Spleen (tissue), 11 donors: ENCODE measurements at regions not wholly inside any gene's neighbourhood (a gene's known extent, or its start where the extent isn't known, plus 50 kb on each side); places are given as distances from the start of the nearest gene placed in this dataset.
"Not testable (repeated sequence)": the region's sequence is repeated elsewhere in the genome, so short reads cannot be mapped to it uniquely, and the experiment has no call there.

Experiments used
- DNase-seq: peaks from one replicate; pipeline ENCODE4 v3.0.0-alpha.2; 2020
- H3K27ac ChIP-seq, 8 donors: fragments of 200-600 bp; sonication (generic) in 7 of 8; 1 replicate in 4 of 8; 2 replicates in 4 of 8; pipeline versions ENCODE4 v1.5.0 to v1.8.0; 2016 to 2021; ENCODE audit warnings: inconsistent platforms in 4 of 8, mild to moderate bottlenecking in 4 of 8, moderate library complexity in 1 of 8
- H3K27me3 ChIP-seq, 7 donors: fragments of 200-600 bp; sonication (generic) in 6 of 7; replicated peaks in 1 of 7; 1 replicate in 4 of 7; 2 replicates in 3 of 7; pipeline versions ENCODE4 v1.5.0 to v1.8.0; 2016 to 2021; ENCODE audit warnings: inconsistent platforms in 3 of 7, mild to moderate bottlenecking in 1 of 7
- H3K36me3 ChIP-seq, 6 donors: fragments of 200-600 bp; sonication (generic) in 5 of 6; 1 replicate in 4 of 6; 2 replicates in 2 of 6; pipeline versions ENCODE4 v1.5.0 to v1.8.0; 2016 to 2021; ENCODE audit warnings: inconsistent platforms in 2 of 6
- H3K4me1 ChIP-seq, 6 donors: fragments of 200-600 bp; sonication (generic) in 5 of 6; 1 replicate in 3 of 6; 2 replicates in 3 of 6; pipeline versions ENCODE4 v1.5.0 to v1.8.0; 2016 to 2021; ENCODE audit warnings: inconsistent platforms in 3 of 6
- H3K4me3 ChIP-seq, 8 donors: fragments of 200-600 bp; sonication (generic) in 7 of 8; 1 replicate in 4 of 8; 2 replicates in 4 of 8; pipeline versions ENCODE4 v1.5.0 to v1.8.0; 2016 to 2021; ENCODE audit warnings: inconsistent platforms in 4 of 8, mild to moderate bottlenecking in 4 of 8, moderate library complexity in 2 of 8
- H3K9me3 ChIP-seq, 8 donors: fragments of 200-600 bp; sonication (generic) in 7 of 8; 1 replicate in 4 of 8; 2 replicates in 4 of 8; pipeline versions ENCODE4 v1.5.0 to v1.8.0; 2016 to 2021; ENCODE audit warnings: inconsistent platforms in 4 of 8
- CTCF ChIP-seq, 11 experiments: fragments of 200-600 bp in 7 of 11; fragments of 450-650 bp in 4 of 11; sonication (generic) in 4 of 11; IDR thresholded peaks in 8 of 11; conservative IDR thresholded peaks in 3 of 11; 1 replicate in 7 of 11; 2 replicates in 4 of 11; pipeline versions ENCODE4 v1.4.0 to v1.8.0; 2016 to 2021; ENCODE audit warnings: antibody characterized with exemption in 11 of 11, inconsistent platforms in 4 of 11, mild to moderate bottlenecking in 1 of 11
- POLR2A ChIP-seq, 3 donors: fragments of 450-650 bp; IDR thresholded peaks; one replicate each; pipeline ENCODE4 v1.5.1; 2017; ENCODE audit warnings: antibody characterized with exemption in 3 of 3, mild to moderate bottlenecking in 1 of 3
- POLR2AphosphoS5 ChIP-seq, 3 donors: sonication (generic); formaldehyde crosslinking; IDR thresholded peaks; one replicate each; pipeline ENCODE4 v1.5.1; 2017; ENCODE audit warnings: antibody characterized with exemption in 3 of 3
- WGBS, 5 donors: extraction: QIAGEN DNeasy Blood & Tissue Kit in 3 of 5; methylation state at CpG; one replicate each; pipeline versions ENCODE4 v1.1.5 to v1.1.7; 2013 to 2018; 5-methylcytosine and 5-hydroxymethylcytosine counted together
- intact Hi-C: fragments of 100-400 bp; cut with DNase I; formaldehyde crosslinking; loops from one replicate; pipeline ENCODE4 v1.15.0; 2023; ENCODE audit warnings: low total_unique reads
- donor health status: healthy with polysubstance abuse.
- donor health status: DM: no; HTN: no; CAD: no; lungs with moderate emphysema.
- donor health status: DM: no; HTN: no; CAD: no.
- donor health status: Bipolar disorder and iron deficiency.
- donor health status: healthy.
- donor health status: DM: no; HTN: no; CAD: no.
- donor health status: DM: yes; HTN: yes; CAD: no.

- Histone ChIP-seq H3K36me3 (no peaks in the 10 kb centered on the region), H3K27ac (no peak overlapping the region), H3K27me3 (no peaks in the 10 kb centered on the region), H3K4me1 (no peaks in the 10 kb centered on the region), H3K4me3 (no peak overlapping the region), H3K9me3 (no peaks in the 10 kb centered on the region)
- intact Hi-C loops = no loop called here
- 64 to 94% (median 85%) methylated on average over 2 of the region's 2 CpGs for WGBS, 5 donors
- DNase-seq = no peak
- TF ChIP-seq CTCF (IDR thresholded peaks at IDR 0.05 in 8 of 11, conservative IDR thresholded peaks at IDR 0.05 in 3 of 11) = no peak
- no peak for TF ChIP-seq POLR2AphosphoS5 (IDR thresholded peaks at IDR 0.05)
- no peak for TF ChIP-seq POLR2A (IDR thresholded peaks at IDR 0.05)
Measured at GRCh38 chrX:109920868-109921267, 82.0 kb upstream of the TMEM164 start.

DNA sequence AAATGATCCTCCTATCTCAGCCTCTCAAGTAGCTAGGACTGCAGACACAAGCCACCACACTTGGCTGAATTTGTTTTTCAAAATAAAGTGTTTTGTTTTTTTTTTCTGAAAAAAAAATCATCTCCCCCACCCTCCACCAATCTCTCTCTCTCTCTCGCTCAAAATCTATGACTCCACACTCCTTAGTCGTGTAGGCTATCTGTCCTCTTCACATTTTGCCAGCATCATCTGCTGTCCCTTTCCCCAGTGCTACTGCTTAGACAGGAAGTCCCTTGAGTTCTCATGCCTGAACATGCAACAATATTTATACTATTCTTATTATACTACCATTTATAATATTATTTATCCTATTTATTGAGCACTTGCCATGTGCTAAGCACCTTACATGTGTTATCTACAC, 80.7 kb upstream of the TMEM164 start:
- no peaks in the 10 kb centered on the region for H3K27me3 ChIP-seq
- intact Hi-C loops = no loop called here
- no peaks in the 10 kb centered on the region for H3K9me3 ChIP-seq
- no peak overlapping the region for H3K4me3 ChIP-seq
- no peak for DNase-seq
- no peak for TF ChIP-seq POLR2A (IDR thresholded peaks at IDR 0.05)
- no peak for TF ChIP-seq POLR2AphosphoS5 (IDR thresholded peaks at IDR 0.05)
- TF ChIP-seq CTCF (IDR thresholded peaks at IDR 0.05 in 8 of 11, conservative IDR thresholded peaks at IDR 0.05 in 3 of 11) = no peak
- no peaks in the 10 kb centered on the region for H3K4me1 ChIP-seq
- WGBS, 5 donors = 76 to 94% (median 92%) methylated on average over 2 of the region's 2 CpGs
- H3K36me3 ChIP-seq = no peaks in the 10 kb centered on the region
- H3K27ac ChIP-seq = no peak overlapping the region

GRCh38 chrX:109925003-109925402, 77.9 kb upstream of the TMEM164 start:
- intact Hi-C loops = not testable (repeated sequence)

DNA sequence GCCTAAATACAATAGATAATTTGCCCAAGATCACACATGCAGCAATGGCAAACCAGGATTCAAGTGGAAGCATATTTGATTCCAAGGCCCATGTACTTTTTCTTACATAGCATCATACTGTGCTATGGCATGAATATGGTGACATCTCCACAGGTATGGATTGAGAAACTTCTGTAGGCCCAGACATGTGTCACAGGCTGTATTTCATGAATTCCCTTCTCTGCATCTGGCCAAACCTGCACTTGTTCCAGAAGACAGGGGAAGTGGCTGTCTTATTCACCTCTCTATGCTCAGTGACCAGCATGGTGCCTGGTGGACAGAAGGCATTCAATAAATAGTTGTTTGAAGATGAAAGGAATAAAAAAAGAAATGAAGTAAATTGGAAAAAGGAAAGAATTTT, 77.3 kb upstream of the TMEM164 start:
- Histone ChIP-seq H3K27ac (no peak overlapping the region), H3K36me3 (no peaks in the 10 kb centered on the region), H3K4me3 (no peak overlapping the region), H3K9me3 (no peaks in the 10 kb centered on the region), H3K27me3 (no peaks in the 10 kb centered on the region), H3K4me1 (no peaks in the 10 kb centered on the region)
- TF ChIP-seq CTCF (IDR thresholded peaks at IDR 0.05 in 8 of 11, conservative IDR thresholded peaks at IDR 0.05 in 3 of 11) = no peak
- no peak for TF ChIP-seq POLR2A (IDR thresholded peaks at IDR 0.05)
- no peak for TF ChIP-seq POLR2AphosphoS5 (IDR thresholded peaks at IDR 0.05)
- no peak for DNase-seq
- intact Hi-C loops = no loop called here

More at GRCh38 chrX:109925003-109925402, 77.9 kb upstream of the TMEM164 start:
- not testable (repeated sequence) for H3K27ac ChIP-seq, H3K4me1 ChIP-seq, H3K4me3 ChIP-seq, DNase-seq, H3K36me3 ChIP-seq, H3K9me3 ChIP-seq, H3K27me3 ChIP-seq
- 67 to 88% (median 75%) methylated on average over 3 of the region's 3 CpGs for WGBS, 5 donors

DNA sequence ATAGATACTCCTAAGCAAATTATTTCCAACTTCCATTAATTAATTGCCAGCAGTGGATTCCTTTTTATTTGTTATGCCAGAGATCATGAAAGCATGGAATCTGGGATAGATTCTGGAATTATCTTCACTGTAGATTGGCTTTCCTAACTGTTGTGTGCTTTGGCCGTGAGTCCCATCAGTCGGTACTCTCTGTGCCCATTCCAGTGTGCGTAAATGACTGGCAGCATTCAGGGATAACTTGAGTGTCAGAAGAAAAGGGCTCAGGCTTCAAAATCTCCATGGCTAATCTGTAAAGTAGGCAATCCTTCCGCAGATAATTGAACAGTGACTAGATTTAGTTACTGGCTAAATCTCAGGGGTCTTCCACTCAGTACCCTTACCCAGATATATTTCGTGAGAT, 76.8 kb upstream of the TMEM164 start:
- Histone ChIP-seq H3K27me3 (no peaks in the 10 kb centered on the region), H3K9me3 (no peaks in the 10 kb centered on the region), H3K36me3 (no peaks in the 10 kb centered on the region), H3K4me3 (no peak overlapping the region), H3K4me1 (no peaks in the 10 kb centered on the region), H3K27ac (no peak overlapping the region)
- intact Hi-C loops = no loop called here
- 83 to 95% (median 93%) methylated on average over 5 of the region's 5 CpGs for WGBS, 5 donors
- TF ChIP-seq POLR2A (IDR thresholded peaks at IDR 0.05) = no peak
- TF ChIP-seq POLR2AphosphoS5 (IDR thresholded peaks at IDR 0.05) = no peak
- TF ChIP-seq CTCF (IDR thresholded peaks at IDR 0.05 in 8 of 11, conservative IDR thresholded peaks at IDR 0.05 in 3 of 11) = no peak
- DNase-seq = no peak
